DMS53 treated with DMSO at 0.1 percent for 48 hours (cell line): ENCODE measurements at regions not wholly inside any gene's neighbourhood (a gene's known extent, or its start where the extent isn't known, plus 50 kb on each side); places are given as distances from the start of the nearest gene placed in this dataset.
"Not testable (repeated sequence)": the region's sequence is repeated elsewhere in the genome, so short reads cannot be mapped to it uniquely, and the experiment has no call there.

Experiments
- DNase-seq: peaks from one replicate; lab custom pipeline; 2025; ENCODE audit not compliant: unreplicated experiment; lab: John Stamatoyannopoulos, UW

DNA sequence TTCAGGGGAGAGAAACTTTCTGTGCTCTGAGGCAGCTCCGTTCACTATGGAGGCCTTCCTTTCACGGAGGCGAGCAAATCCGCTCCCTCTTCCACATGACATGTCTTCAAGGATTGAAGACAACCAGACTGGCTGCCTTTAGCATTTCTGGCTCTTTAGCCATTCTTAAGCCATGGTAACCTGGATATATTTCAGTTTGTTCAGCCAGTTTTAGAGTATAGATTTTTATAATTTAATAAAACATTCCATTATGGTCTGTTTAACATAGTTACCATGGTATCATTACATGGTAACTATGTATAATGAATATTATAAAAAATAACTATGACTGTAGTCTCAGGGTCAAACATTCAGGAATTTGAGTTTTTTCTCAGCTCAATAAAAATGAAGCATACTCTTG lies 54.2 kb upstream of the NFIA start:
- DNase-seq: no peak

DNA sequence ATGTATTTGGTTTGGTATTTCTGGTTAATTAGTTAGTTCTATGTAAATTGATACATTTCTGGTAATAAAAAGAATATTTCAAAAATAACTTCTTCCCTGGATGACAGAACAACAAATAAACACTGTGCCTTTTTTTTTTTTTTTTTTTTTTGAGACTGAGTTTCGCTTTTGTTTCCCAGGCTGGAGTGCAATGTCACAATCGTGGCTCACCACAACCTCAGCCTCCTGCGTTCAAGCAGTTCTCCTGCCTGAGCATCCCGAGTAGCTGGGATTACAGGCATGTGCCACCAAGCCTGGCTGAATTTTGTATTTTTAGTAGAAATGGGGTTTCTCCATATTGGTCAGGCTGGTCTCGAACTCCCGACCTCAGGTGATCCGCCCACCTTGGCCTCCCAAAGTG lies 64.3 kb upstream of the NFIA start:
- DNase-seq: not testable (repeated sequence)

DNA sequence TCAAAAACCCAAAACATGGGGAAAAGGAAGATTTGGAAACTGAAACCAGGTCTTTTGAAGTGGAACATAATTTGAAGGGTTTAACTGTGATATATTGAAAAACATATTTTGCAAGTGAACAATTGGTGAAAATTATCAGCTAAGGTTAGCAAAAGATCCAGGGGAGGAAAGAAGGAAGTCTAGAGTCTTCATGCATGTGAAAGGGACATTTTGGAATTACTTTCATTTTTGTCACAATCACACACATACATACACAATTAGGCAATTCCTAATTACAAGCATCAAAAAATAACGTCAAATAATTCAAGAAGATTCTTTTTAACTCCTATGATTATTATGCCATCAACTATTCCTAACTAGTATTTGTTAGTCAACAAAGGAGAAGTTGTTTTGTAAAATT lies 64.7 kb upstream of the NFIA start:
- no peak for DNase-seq

DNA sequence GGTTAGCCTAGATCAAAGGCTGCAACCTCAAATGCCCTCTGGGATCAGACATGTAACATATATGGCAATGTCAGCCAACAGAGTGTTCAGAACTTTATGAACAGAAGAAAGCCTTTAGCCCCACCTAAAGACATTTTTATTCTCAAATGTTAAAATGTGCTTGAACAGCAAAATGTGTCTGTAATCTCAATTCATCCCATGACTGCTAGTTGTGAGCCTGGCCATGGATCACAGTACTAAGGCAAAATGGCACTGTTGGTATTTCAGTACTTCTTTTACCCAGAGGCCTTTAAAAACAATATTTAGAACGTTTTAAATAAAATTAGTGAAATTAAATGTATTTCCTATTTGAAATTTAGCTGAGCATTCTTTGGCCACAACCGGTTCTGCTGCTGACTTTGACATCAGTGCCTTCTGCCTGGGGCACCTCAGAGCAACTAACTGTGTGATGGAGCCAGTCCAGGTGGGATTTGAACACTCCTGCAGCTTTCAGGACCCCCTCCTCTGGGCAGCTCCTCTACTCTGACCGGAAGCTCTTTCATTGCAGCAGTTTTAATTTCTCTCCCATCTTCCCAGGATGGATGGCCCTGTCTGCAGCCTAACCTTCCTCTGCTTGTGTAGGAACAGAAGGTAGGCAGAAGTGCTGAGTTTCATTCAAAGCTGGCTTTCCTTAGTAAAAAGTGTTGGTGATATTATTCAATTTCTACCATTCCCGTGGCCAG lies 68.3 kb upstream of the NFIA start:
- no peak for DNase-seq

DNA sequence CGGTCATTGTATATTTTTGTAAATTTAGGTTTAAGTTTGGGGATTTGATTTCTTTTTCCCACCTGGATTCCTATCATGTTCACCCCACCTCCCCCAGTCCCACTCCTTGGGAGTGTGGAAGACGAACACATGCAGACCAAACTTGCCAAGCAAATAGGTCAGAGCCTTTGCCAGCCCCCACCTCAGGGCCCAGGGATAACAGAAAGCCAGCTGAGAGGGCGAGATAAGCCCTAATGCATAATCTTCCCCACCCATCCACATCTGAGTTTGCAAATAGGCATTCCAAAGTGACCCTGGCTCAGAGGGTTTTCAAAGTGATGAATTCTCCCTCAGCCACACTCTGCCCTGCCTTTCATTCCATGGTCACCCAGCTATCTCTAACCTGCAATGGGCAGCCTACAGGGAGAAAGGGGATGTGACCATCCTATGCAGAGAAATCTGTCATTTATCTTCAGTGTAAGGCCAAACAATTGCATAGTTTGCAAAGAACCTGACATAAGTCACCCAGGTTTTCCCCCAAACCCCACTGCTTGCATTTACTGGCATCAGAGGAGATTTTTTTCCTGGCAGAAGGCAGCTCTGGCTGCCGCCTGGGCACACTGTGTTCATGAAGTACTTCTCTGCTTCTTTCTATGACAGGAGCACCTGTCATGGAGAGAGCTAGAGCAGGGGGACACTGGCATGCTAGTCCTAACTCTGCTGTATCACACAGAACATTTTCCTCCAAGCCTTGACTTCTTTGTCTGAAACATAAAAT lies 69.0 kb upstream of the NFIA start:
- DNase-seq: no peak

DNA sequence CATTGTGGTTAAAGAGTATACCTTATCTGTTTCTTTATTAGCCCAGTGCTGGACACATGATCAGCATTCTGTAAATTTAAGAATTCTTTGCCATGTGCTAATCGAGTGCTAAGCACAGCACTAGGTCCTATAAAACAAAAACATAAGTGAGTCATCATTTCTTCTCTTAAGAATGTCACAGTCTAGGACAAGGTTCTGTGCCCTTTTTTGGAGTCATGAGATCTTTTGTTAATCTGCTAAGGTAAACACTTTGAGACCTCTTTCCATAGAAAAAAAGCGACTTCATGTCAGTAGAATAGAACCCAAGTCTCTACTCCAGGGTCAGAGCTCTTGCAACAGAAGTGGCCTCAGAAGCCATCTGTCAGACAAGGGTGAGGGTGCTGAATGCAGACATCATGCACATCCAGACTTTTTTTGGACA lies 70.0 kb upstream of the NFIA start:
- DNase-seq: peak; percentile 70

DNA sequence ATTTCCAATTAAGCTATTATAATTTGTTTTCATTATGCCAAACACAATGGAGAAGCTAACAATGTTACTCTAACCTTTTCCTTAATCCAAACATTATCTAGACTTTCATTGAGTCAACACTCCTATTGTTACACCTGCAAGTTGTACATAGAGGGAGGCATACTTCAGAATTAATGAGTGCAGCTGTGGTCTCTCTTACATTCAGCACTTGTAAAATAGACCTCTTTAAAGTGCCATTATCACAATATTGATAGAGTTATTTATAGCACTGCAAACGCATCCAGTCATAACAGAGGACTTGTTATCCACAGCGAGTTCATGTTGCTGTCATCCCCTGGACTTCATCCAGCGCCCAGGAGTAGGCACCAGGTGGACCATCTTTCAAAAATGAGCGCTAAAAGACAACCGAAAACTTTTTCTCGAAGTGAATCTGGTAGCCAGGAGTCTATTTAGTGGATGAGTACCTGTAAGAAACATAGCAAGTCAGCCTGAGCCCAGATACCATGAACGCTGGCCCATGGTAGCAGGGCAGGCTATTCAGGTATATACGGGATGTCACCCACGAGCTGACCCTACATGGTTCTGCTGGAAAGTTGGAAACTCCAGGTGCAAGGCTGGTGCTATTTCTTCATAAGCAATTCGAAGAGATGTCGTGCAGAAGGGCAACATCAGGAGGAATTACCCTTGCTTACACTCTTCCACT lies 70.6 kb upstream of the NFIA start:
- DNase-seq: peak; percentile 100

DNA sequence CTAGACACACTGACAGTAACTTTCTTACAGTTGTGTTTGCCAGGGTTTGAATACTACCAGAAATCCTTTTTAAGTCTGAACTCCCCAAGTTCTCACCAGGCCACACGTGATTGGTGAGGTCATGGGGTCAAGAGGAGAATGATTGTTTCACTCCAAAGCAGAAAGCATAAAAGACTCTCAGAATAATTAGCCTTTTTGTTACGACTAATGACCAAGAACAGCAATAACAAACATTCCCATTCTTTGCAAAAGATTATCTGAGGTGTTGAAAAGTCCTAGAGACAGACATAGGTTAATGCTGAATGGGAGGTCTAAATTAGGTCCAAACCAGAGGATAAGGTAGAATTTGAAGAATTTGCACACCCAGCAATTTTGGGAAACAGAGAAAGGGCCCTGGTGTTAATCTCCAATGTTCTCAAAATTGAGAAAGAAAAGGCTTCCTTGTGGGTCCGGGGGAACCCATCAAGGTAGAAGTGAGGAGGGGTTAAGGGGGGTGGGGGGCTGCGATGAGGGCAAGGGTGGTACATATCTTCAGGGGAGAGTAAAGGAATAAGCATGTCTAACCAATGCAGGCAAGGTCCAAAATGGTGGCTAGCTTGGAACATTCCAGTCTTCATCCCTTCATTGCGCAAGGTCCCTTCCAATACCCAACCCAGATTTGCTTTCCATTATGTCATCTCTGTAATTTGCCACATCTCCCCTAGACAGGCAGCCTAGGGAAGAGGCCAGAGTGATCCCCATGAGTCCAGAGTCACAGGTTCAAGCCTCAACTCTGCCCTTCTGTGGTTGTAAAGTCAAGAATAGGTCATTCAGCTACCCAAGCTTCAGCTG lies 74.6 kb upstream of the NFIA start:
- DNase-seq: no peak

DNA sequence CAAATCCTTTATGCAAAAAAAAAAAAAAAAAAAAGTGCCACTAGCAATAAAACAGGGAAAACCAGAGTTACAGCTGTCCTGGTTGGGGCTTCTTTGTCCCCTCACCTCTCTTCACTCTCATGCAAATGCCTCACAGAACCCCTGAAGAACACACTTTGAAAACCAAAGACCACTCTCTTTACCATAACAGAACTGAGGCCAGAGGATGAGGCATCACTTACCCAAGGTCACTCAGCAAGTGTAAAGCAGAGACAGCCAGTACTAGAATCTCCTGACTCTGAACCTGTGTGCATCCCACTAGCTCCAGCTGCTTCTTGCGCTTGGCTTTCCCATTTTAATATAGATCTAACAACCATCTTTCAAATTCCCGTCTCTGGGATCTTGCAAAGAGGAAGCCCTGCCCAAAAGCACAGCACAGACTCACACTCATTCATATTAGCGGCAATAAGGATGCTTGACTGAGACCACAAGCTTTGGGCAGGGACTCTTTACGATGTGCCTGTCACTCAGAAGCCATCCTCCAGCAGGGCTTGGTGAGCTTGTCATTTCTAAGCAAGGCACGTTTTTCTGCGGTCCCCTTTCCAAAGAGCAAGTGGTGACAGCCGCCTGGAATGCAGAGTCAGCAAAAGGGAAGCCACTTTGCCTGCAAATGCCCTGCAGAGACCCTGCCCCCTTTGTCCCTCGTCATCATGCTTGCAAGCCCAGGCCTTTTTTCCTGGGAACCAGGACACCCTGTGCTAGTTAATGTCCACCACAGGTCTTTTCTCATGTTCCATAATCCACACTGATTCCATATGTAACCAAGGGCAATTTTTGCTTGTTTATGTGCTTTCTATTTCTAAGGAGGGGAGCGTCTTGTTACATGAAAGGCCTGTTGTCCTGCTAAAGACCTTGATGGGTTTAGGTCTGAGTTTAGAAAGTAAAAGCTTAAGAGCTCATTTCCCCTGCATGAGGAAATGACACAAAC lies 76.5 kb upstream of the NFIA start:
- no peak for DNase-seq

DNA sequence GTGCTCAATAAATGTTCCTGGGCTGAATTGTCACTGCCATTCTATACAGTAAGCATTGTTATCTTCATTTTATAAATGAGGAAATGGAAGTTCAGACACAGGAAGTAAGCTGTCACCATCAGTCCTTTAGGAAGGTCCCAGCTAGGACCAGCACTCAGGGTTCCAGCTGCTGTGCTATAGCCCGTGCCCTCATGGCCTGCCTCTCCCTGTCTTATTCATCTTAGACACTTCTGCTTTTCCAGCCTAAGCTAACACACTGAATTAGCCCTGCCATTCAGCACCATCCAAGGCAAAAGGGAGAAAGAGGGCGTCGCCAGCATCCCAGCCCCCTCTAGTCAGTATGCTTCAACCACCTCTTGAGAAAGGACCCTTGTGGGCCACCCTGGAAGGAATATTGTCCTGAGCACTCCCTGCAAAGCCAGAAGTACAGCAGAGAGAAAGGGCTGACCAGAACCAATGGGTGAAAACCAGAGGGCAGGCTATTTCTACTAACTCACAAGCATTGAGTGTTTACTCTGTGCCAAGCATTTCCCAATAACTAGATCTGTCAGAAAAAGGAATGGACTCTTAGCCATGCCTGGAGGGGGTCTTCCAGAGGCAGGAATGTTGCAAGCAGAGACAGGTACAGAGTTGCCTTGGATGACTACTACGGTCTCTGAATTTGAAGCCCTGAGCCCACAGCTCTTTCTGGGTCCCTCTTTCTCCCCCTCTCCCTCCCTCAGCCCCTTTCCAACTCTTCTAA lies 77.9 kb upstream of the NFIA start:
- no peak for DNase-seq

DNA sequence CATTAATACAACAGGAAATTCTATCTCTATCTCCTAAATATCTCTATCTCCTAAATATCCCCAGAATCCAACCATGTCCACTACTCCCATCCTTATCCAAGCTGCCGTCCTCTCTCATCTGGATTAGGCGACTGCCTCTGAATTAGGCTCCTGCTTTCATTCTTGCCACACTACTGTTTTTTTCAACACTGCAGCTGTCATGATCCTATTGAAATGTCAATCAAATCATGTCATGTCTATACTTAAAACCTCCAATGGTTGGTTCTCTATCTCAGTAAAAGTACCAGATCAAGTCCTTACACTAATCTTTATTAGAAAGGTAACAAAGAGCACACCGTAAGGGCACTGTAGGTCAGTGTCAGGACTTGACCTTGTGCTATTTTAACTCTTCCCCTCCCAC lies 82.0 kb upstream of the NFIA start:
- DNase-seq: no peak

DNA sequence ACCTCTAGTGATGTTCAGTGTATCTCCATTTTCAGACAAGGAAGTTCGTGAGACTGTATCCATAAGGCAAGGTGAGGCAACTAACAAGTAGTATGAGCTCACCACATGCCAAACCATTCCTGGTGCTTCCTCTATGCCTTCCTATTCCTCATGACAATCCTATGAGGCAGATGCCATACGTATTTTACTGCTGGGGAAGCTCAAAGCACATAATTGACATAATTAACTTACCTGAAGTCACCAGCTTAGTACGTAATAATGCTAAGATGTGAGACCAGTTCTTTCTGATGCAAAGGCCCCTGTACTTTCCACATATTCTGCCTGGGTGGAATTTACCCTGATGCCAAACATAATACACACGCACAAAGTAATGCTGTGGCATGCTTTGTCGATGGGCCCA lies 83.6 kb upstream of the NFIA start:
- DNase-seq: no peak

DNA sequence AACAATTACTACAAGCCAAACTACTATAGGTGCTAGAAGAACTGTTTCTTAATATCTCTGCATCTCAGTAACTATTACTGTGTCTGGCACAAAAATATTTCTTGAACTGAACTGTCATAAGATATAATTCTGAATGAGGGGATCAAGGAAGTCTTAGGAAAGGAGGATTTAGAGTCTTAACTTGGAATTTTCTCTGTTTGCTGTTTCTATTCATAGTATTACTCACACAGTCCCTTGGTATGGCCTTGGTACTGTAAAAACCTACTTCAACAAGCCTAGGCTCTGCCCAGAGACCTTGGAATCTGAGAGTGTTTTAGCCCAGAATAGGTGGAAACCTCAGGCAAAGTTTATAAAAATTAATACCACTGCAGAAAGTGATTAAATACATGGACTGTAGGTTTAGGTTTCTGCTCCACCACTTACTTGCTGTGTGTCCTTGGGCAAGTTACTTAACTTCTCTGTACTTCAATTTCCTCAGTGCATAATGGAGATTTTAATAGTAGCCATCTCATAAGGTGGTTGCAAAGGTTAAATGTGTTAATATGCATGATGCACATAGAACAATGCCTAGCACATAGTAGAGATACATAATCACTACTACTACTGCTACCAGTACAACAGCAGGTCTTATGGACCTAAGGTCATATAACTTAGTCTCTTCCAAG lies 87.4 kb upstream of the NFIA start:
- DNase-seq: no peak

DNA sequence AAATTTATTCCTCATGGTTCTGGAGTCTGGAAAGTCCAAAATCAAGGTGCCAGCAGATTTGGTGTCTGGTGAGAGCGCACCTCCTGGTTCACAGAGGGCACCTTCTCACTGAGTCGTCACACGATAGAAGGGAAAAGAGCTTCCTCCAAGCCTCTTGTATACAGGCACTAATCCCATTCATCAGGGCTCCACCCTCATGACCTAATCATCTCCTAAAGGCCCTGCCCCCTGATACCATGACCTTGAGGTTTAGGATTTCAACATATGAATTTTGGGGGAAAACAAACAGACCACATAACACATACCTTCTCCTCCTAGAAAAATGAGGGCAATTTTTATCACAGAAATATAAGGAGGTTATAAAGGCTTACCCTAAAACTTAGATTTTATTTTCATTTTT lies 88.0 kb upstream of the NFIA start:
- no peak for DNase-seq

DNA sequence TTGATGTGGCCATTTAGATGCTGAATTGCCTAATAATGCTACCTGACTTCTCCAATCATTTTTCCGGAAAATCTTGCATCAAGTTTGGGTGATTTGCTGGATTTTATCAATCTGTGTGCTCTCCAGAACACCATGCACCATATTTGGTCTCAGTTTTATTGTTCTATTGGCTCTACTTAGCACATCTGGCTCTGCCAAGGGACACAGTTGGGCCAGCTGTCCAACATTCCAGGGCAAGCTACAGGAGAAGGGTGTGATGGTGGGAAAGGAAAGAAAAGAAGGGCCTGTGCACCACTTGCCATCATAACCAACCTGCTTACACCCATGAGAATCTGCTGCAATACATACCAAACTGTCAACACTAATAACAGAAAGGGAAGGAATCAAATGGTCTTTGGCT lies 90.2 kb upstream of the NFIA start:
- DNase-seq: no peak

DNA sequence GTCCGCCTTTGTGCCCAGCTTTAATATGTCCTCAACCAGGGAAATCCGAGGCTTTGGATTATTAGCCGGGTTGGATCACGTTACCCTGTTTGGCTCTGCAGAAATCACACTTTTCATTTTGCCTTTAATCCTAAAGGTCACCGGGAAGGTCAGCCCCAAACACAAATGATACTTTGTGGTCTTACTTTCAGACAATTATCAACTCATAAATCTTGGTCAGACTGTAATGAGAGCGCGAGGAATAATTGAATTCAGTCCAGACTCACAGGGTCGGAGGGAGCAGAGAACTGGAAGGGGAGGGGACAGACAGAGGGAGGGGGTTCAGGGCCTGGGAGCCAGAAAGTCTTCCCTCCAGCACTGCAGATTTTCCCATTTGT lies 91.7 kb upstream of the NFIA start:
- DNase-seq: no peak

DNA sequence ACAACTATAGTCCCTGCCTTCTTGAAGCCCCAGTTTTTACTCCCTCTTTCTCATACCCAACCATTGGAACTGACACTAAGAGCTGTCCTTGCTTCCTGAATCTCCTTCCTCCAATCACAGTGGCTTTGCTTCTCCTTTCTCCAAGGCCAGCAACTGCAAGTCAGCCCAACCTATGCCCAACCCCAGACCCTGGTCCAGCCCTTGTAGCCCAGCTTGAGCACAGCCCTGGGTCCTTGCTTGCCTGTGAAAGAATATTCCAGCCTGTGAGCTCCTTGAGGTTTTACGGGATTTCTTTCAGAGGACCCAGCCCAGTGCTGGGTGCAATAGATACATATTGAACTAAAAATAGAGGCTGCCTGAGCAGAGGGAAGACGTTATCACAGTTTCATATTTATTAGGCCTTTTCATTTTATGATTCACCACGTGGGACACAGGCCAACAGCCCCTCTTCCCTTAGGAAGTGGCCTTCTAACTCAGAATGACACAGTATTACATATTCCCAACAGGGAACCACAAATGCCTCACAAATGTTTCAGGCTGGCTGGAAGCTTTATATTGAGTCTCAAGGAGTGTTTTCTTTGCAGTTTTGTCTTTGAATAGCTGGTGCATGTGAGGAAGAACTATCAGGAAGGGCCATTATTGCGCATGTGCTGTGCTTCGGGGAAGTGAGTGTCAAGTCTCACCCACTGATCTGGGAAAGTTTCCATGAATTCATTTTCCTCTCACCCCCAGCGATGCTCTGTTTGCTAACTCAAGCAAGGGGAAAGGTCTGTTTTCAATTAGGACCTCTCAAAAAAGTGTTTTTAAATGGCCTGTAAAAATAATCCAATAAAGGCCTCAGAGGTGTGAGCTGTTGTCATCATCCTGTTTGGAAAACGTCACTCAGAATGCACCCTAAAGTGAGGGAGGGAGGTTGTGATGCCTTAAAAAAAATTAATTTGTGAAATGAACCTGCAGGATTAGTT lies 92.3 kb upstream of the NFIA start:
- DNase-seq: no peak

DNA sequence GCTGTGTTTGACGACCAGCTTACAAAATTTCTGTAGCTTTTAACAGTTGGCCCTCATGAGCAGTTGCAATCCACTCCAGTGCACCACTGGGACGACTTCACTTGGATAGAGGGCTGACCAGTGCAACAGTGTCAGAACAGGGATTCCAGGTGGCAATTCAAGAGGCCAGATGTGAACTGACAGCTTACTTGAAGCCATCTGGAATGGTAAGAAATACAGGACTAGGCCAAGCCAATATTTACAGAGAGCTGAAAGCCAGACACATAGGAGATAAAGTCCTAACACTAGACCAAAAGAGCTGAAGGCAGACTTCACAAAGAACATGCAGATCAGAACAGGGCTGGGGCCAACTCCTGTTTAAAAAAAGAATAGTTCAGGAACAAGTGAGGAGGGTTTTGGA lies 93.5 kb upstream of the NFIA start:
- peak; percentile 42 for DNase-seq
